GM12878 (cell line): ENCODE measurements at regions not wholly inside any gene's neighbourhood (a gene's known extent, or its start where the extent isn't known, plus 50 kb on each side); places are given as distances from the start of the nearest gene placed in this dataset.

Experiments used
- ATAC-seq: fragments of 200-7000 bp; cut with Tn5 transposase; 3 replicates; pipeline ENCODE4 v1.9.1; 2020; ENCODE audit warnings: mild to moderate bottlenecking, moderate library complexity
- BruUV-seq: library from RNA; stranded (reverse); fragments of 400-500 nt; replicated peaks from 2 replicates; lab custom pipeline; 2021; lab: Mats Ljungman, UMichigan
- CTCF ChIA-PET: fragments of 300-600 bp; sonication (Branson Sonifier 250); formaldehyde crosslinking; extraction: SDS; loops from one replicate; lab custom pipeline; 2021; ENCODE audit warnings: inconsistent platforms; lab: Yijun Ruan, JAX
- POLR2A ChIA-PET: fragments of 350-600 bp; formaldehyde crosslinking; extraction: SDS; loops from one replicate; lab custom pipeline; 2021; ENCODE audit warnings: inconsistent platforms; lab: Charles Lee
- RAD21 ChIA-PET: fragments of 300-600 bp; sonication (Branson Sonifier 250); formaldehyde crosslinking; loops from one replicate; lab custom pipeline; 2023; ENCODE audit warnings: antibody characterized with exemption; ENCODE audit not compliant: unreplicated experiment; lab: Charles Lee
- SMC1A ChIA-PET: fragments of 300-600 bp; sonication (Branson Sonifier 250); formaldehyde crosslinking; loops from one replicate; lab custom pipeline; 2023; ENCODE audit not compliant: unreplicated experiment, uncharacterized antibody; lab: Charles Lee
- DNase-seq: peaks from one replicate; pipeline ENCODE4 v3.0.0-alpha.2; 2011; ENCODE audit warnings: low read depth, low spot score
- FAIRE-seq: peaks from 3 replicates; lab custom pipeline; 2011; peaks lifted over from hg19 to GRCh38; lab: Jason Lieb, UNC
- H2AFZ ChIP-seq: 2 replicates; pipeline ENCODE4 v1.6.0; 2011; ENCODE audit warnings: low read depth, low read length, control low read depth; ENCODE audit not compliant: control insufficient read depth
- H3K27ac ChIP-seq: 2 replicates; pipeline ENCODE4 v1.5.1; 2011; ENCODE audit warnings: control low read depth; ENCODE audit not compliant: control insufficient read depth, insufficient read depth
- H3K27me3 ChIP-seq, 2 experiments: replicated peaks in 1 of 2; 2 replicates each; pipeline versions ENCODE4 v1.6.0 to v1.6.1; 2011; ENCODE audit warnings: low read length in 1 of 2; ENCODE audit not compliant: control insufficient read depth in 2 of 2, insufficient read depth in 2 of 2
- H3K36me3 ChIP-seq, 2 experiments: 2 replicates each; pipeline ENCODE4 v1.5.1; 2011; ENCODE audit warnings: low read length in 1 of 2; ENCODE audit not compliant: control insufficient read depth in 2 of 2, insufficient read depth in 2 of 2
- H3K4me1 ChIP-seq: 2 replicates; pipeline ENCODE4 v1.6.1; 2011; ENCODE audit warnings: mild to moderate bottlenecking, low read length, moderate library complexity, mixed read lengths; ENCODE audit not compliant: control insufficient read depth, insufficient read depth
- H3K4me2 ChIP-seq: 2 replicates; pipeline ENCODE4 v1.6.0; 2011; ENCODE audit warnings: control low read depth; ENCODE audit not compliant: control insufficient read depth, insufficient read depth
- H3K4me3 ChIP-seq: fragments of 200-600 bp; sonication (generic); 2 replicates; pipeline ENCODE4 v1.5.1; 2016
- H3K79me2 ChIP-seq: 2 replicates; pipeline ENCODE4 v1.6.0; 2011; ENCODE audit warnings: low read length; ENCODE audit not compliant: control insufficient read depth, insufficient read depth
- H3K9ac ChIP-seq: 2 replicates; pipeline ENCODE4 v1.8.0; 2011; ENCODE audit warnings: low read length, control low read depth, mixed read lengths; ENCODE audit not compliant: control insufficient read depth, insufficient read depth
- H3K9me3 ChIP-seq: replicated peaks from 3 replicates; pipeline ENCODE4 v1.5.1; 2011; ENCODE audit warnings: mild to moderate bottlenecking, low read length; ENCODE audit not compliant: control insufficient read depth, insufficient read depth
- H4K20me1 ChIP-seq: 2 replicates; pipeline ENCODE4 v1.6.0; 2011; ENCODE audit not compliant: control insufficient read depth, insufficient read depth
- ATF7 ChIP-seq: fragments of 450-650 bp; IDR thresholded peaks from 2 replicates; pipeline ENCODE4 v1.6.1; 2016; ENCODE audit warnings: low read depth, mild to moderate bottlenecking
- BRCA1 ChIP-seq: IDR thresholded peaks from 2 replicates; pipeline ENCODE4 v1.6.1; 2011; ENCODE audit warnings: low read depth, low read length, improper control_type of control experiment
- CEBPZ ChIP-seq: fragments of 150-350 bp; IDR thresholded peaks from 2 replicates; pipeline ENCODE4 v1.6.1; 2016; ENCODE audit warnings: low read depth, low read length
- DPF2 ChIP-seq: fragments of 450-650 bp; IDR thresholded peaks from 2 replicates; pipeline ENCODE4 v1.6.1; 2017; ENCODE audit warnings: mild to moderate bottlenecking
- E2F8 ChIP-seq: fragments of 450-650 bp; IDR thresholded peaks from 2 replicates; pipeline ENCODE4 v1.6.1; 2018; ENCODE audit warnings: mild to moderate bottlenecking, low read depth, moderate library complexity; ENCODE audit not compliant: partially characterized antibody
- EP300 ChIP-seq, 2 experiments: fragments of 150-350 bp in 1 of 2; IDR thresholded peaks; 2 replicates each; pipeline ENCODE4 v1.6.1; 2011 to 2012; ENCODE audit warnings: low read depth in 2 of 2, low read length in 2 of 2, borderline replicate concordance in 1 of 2, improper control_type of control experiment in 1 of 2, inconsistent platforms in 1 of 2; ENCODE audit not compliant: control insufficient read depth in 1 of 2
- HDAC6 ChIP-seq: fragments of 200-600 bp; sonication (generic); IDR thresholded peaks from one replicate; pipeline ENCODE4 v1.8.0; 2017; ENCODE audit warnings: antibody characterized with exemption; ENCODE audit not compliant: unreplicated experiment
- MEF2B ChIP-seq: fragments of 450-650 bp; IDR thresholded peaks from 2 replicates; pipeline ENCODE4 v1.6.1; 2018; ENCODE audit warnings: mild to moderate bottlenecking, moderate library complexity; ENCODE audit not compliant: partially characterized antibody, poor library complexity, severe bottlenecking
- MTA3 ChIP-seq: IDR thresholded peaks from 2 replicates; pipeline ENCODE4 v1.6.1; 2012; ENCODE audit warnings: low read length, inconsistent platforms, borderline replicate concordance
- PAX8 ChIP-seq: fragments of 450-650 bp; IDR thresholded peaks from 2 replicates; pipeline ENCODE4 v1.6.1; 2017; ENCODE audit warnings: mild to moderate bottlenecking, moderate library complexity
- STAT1 ChIP-seq: fragments of 450-650 bp; conservative IDR thresholded peaks from 2 replicates; pipeline ENCODE4 v1.6.1; 2014; ENCODE audit warnings: antibody characterized with exemption, mild to moderate bottlenecking
- SUPT20H ChIP-seq: IDR thresholded peaks from 2 replicates; pipeline ENCODE4 v1.6.1; 2011; ENCODE audit warnings: low read depth, mild to moderate bottlenecking, low read length, moderate library complexity, borderline replicate concordance; ENCODE audit not compliant: control insufficient read depth
- TCF7 ChIP-seq: IDR thresholded peaks from 2 replicates; pipeline ENCODE4 v1.6.1; 2014; ENCODE audit warnings: antibody characterized with exemption, borderline replicate concordance
- ZNF217 ChIP-seq: fragments of 450-650 bp; IDR thresholded peaks from 2 replicates; pipeline ENCODE4 v1.6.1; 2017; ENCODE audit warnings: antibody characterized with exemption, mild to moderate bottlenecking
- ZNF384 ChIP-seq: IDR thresholded peaks from 2 replicates; pipeline ENCODE4 v1.6.1; 2012; ENCODE audit warnings: low read depth, mild to moderate bottlenecking, low read length, improper control_type of control experiment, borderline replicate concordance
- ZZZ3 ChIP-seq: IDR thresholded peaks from 2 replicates; pipeline ENCODE4 v1.6.1; 2011; ENCODE audit warnings: low read depth; ENCODE audit not compliant: control insufficient read depth, insufficient read length
- WGBS: methylation state at CpG from one replicate; pipeline ENCODE4 v1.1.6; 2016; ENCODE audit warnings: low lambda C conversion rate; ENCODE audit not compliant: insufficient replicate concordance, insufficient coverage; ENCODE audit errors: missing lambda C conversion rate; 5-methylcytosine and 5-hydroxymethylcytosine counted together
- in situ Hi-C: fragments of 300-500 bp; cut with MboI; formaldehyde crosslinking; loops from 9 replicates; pipeline ENCODE4 v1.14.3; 2018; ENCODE audit warnings: mixed read lengths
- intact Hi-C: fragments of 100-400 bp; cut with micrococcal nuclease; formaldehyde crosslinking; loops from one replicate; pipeline ENCODE4 v1.14.2; 2022; ENCODE audit not compliant: unreplicated experiment

GRCh38 chr22:47818496-47818895, 1056.0 kb downstream of the TBC1D22A start:
- no peaks in the 10 kb centered on the region for H3K27me3 ChIP-seq
- no TSS peak for BruUV-seq
- no peaks in the 10 kb centered on the region for H3K79me2 ChIP-seq
- intact Hi-C loops (no loop called here), in situ Hi-C loops (no loop called here)
- no peak overlapping the region for H3K4me2 ChIP-seq
- FAIRE-seq (no peak), ATAC-seq (no peak), DNase-seq (no peak)
- 42% methylated on average over 9 of the region's 9 CpGs for WGBS
- no peak overlapping the region for H3K4me3 ChIP-seq
- H4K20me1 ChIP-seq, result no peaks in the 10 kb centered on the region
- ChIA-PET SMC1A (no interaction called here), POLR2A (no interaction called here), CTCF (no interaction called here), RAD21 (no interaction called here)
- H3K9me3 ChIP-seq, result no peaks in the 10 kb centered on the region; the same call in 2 of the 3 replicates
- no peak for TF ChIP-seq BRCA1
- no peak for TF ChIP-seq ZNF384
- no peak for TF ChIP-seq MTA3
- TF ChIP-seq ZZZ3, result no peak
- TF ChIP-seq PAX8, result no peak
- TF ChIP-seq ATF7, result no peak
- no peak for TF ChIP-seq TCF7
- TF ChIP-seq ZNF217, result no peak
- no peak for TF ChIP-seq STAT1
- no peak for TF ChIP-seq MEF2B
- no peak for TF ChIP-seq E2F8
- no peak for TF ChIP-seq SUPT20H
- TF ChIP-seq EP300 (IDR thresholded peaks at IDR 0.05; ENCODE audit: borderline replicate concordance in 1 of 2, control insufficient read depth in 1 of 2, low read depth in 2 of 2, low read length in 2 of 2), result no peak
- TF ChIP-seq HDAC6, result no peak
- TF ChIP-seq CEBPZ, result no peak
- no peak for TF ChIP-seq DPF2
- H3K36me3 ChIP-seq, result no peaks in the 10 kb centered on the region
- H3K4me1 ChIP-seq, result no peaks in the 10 kb centered on the region
- H2AFZ ChIP-seq, result no peak overlapping the region
- no peak overlapping the region for H3K27ac ChIP-seq
- H3K9ac ChIP-seq, result no peak overlapping the region
